Fibroblast of mammary gland (primary cell): ENCODE measurements at regions not wholly inside any gene's neighbourhood (a gene's known extent, or its start where the extent isn't known, plus 50 kb on each side); places are given as distances from the start of the nearest gene placed in this dataset.
"Not testable (repeated sequence)": the region's sequence is repeated elsewhere in the genome, so short reads cannot be mapped to it uniquely, and the experiment has no call there.

Experiments
- DNase-seq: peaks from one replicate; pipeline ENCODE4 v3.0.0-alpha.2; 2010; ENCODE audit warnings: low read depth
- H3K4me3 ChIP-seq: 2 replicates; pipeline ENCODE4 v1.5.1; 2011; ENCODE audit warnings: low read depth, mild to moderate bottlenecking, low read length, moderate library complexity; ENCODE audit not compliant: control insufficient read depth
- CTCF ChIP-seq: conservative IDR thresholded peaks from 2 replicates; pipeline ENCODE4 v1.5.1; 2011; ENCODE audit warnings: low read depth, low read length, inconsistent platforms; ENCODE audit not compliant: control insufficient read depth, insufficient read depth

DNA sequence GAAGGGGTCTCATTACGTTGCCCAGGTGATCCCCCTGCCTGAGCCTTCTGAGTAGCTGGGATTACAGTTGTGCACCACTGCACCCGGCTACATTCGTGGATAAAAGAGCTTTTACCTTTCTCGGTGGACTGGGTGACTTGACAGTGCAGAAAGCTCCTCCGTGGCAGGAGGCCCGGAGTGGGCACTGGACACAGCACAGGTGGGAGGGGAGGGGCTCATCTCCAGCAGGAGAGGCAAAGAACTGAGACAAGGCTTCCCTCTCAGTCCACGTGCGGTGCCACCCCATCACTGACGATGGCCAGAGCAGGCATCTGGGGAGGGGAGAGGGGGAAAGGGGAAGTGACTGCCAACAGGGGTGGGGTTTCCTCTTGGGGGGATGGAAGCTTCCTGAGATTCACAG lies 118.4 kb downstream of the SHANK2 start:
- DNase-seq: no peak
- no peak for TF ChIP-seq CTCF
- no peak overlapping the region for H3K4me3 ChIP-seq

GRCh38 chr11:71131861-71132260 lies 120.5 kb downstream of the SHANK2 start:
- no peak for TF ChIP-seq CTCF
- no peak overlapping the region for H3K4me3 ChIP-seq
- no peak for DNase-seq

DNA sequence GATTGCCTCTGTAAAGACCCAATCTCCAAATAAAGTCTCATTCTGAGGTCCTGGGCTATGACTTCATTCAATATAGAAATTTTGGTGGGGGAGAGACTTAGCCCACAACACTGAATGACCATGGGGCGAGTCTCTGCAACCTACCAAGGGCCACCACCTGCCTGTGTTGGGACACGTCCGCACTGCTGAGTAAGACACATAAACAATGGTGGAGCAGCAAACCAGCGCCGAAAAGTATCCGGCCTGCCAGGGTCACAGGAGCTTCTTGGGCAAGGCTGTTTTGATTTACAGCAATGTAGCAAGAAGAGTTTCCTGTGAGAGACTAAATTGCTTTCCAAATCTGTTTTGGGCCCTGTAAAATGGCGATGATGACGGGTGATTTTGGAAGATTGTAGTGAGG lies 122.3 kb downstream of the SHANK2 start:
- H3K4me3 ChIP-seq: no peak overlapping the region
- no peak for DNase-seq
- no peak for TF ChIP-seq CTCF

GRCh38 chr11:71129624-71130023 lies 122.8 kb downstream of the SHANK2 start:
- TF ChIP-seq CTCF: no peak
- DNase-seq: peak; percentile 18

DNA sequence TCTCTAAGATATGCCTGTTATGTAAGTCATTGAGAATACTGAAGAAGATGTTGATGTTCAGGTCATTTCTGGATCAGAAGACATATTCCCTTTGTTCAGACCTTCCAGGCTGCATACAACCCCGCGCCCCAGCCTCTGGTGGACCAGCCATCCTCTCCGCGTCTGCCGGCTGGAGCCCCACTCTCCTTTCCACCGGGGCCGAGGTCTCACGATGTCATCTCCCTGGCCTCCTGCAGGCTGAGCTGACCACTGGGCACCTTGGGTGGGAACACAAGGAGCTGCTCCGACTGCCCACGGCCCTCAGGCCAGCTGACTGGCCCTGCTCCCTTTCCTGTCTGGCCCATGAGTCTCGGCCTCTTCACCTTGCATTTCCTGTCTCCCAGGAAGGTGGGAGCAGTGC lies 124.6 kb downstream of the SHANK2 start:
- H3K4me3 ChIP-seq: no peak overlapping the region
- TF ChIP-seq CTCF: no peak
- no peak for DNase-seq

More at GRCh38 chr11:71129624-71130023, 122.8 kb downstream of the SHANK2 start:
- H3K4me3 ChIP-seq: no peak overlapping the region

DNA sequence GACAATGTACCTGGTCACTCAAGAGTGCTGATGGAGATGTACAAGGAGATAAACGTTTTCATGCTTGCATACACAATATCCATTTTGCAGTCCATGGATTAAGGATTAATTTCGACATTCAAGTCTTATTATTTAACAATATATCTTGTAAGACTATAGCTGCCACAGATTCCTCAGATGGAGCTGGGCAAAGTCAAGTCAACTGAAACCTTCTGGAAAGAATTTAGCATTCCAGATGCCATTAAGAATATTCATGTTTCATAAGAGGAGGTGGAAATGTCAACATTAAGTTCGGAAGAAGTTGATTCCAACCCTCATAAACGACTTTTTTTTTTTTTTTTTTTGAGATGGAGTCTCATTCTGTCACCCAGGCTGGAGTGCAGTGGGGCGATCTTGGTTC lies 126.0 kb downstream of the SHANK2 start:
- not testable (repeated sequence) for H3K4me3 ChIP-seq, DNase-seq

DNA sequence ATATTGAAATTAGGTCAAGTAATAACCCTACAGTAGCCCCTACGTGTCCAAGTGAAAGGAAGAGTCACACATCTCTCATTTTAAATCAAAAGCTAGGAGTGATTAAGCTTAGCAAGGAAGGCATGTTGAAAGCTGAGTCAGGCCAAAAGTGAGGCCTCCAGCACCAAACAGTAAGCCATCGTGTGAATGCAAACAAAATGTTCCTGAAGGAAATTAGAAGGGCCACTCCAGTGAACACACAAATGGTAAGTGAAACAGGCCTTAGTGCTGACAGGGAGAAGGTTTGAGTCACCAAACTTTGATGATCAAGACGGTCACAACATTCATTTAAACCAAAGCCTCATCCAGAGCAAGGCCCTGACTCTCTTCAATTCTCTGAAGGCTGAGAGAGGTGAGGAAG lies 127.2 kb downstream of the SHANK2 start:
- H3K4me3 ChIP-seq: no peak overlapping the region
- DNase-seq: no peak
- TF ChIP-seq CTCF: no peak

- no peak for DNase-seq
- no peak for TF ChIP-seq CTCF
- H3K4me3 ChIP-seq: no peak overlapping the region
Measured at GRCh38 chr11:71124127-71124526, 128.2 kb downstream of the SHANK2 start.
